ENCODE measurements at regions not wholly inside any gene's neighbourhood (a gene's known extent, or its start where the extent isn't known, plus 50 kb on each side); places are given as distances from the start of the nearest gene placed in this dataset.

GRCh38 chr7:54817152-54817551 lies 58.1 kb upstream of the SEC61G start:
- ChIA-PET CTCF (no interaction called here), POLR2A (no interaction called here)
- in situ Hi-C loops (cut with HindIII; ENCODE audit: low pct_unique_long_range_greater_than_20kb, low sequenced_read_pairs), result no loop called here
- H3K4me3 ChIP-seq (ENCODE audit: low read depth in 2 of 2, low read length in 2 of 2), result no peak overlapping the region
- ATAC-seq, result no peak
- H3K27me3 ChIP-seq (ENCODE audit: control insufficient read depth, insufficient read depth, low read length), result no peaks in the 10 kb centered on the region
- no peak for DNase-seq (ENCODE audit: low read depth, low spot score)
- BruUV-seq (replicated peaks), result no TSS peak
- intact Hi-C loops (cut with micrococcal nuclease; ENCODE audit: unreplicated experiment), result no loop called here
- TF ChIP-seq POLR2AphosphoS5 (IDR thresholded peaks at IDR 0.05; ENCODE audit: low read depth, low read length) (no peak), CTCF (IDR thresholded peaks at IDR 0.05) (no peak), REST (IDR thresholded peaks at IDR 0.05; ENCODE audit: insufficient read depth in 1 of 2, low read depth in 2 of 2, low read length in 1 of 2) (no peak), SIN3A (IDR thresholded peaks at IDR 0.05; ENCODE audit: borderline replicate concordance, insufficient read depth, low read depth, low read length) (no peak), TCF7L2 (IDR thresholded peaks at IDR 0.05; ENCODE audit: low read depth, low read length) (no peak)
- no peaks in the 10 kb centered on the region for H3K9me3 ChIP-seq (ENCODE audit: control insufficient read depth, insufficient read depth, low read depth, low read length)
- H3K36me3 ChIP-seq (ENCODE audit: control insufficient read depth, insufficient read depth, low read length), result no peaks in the 10 kb centered on the region
- H3K27ac ChIP-seq (ENCODE audit: low read length), result no peak overlapping the region
- H3K4me1 ChIP-seq (ENCODE audit: control insufficient read depth, insufficient read depth, low read length), result no peaks in the 10 kb centered on the region

- intact Hi-C loops (cut with micrococcal nuclease; ENCODE audit: unreplicated experiment), result no loop called here
- TF ChIP-seq POLR2AphosphoS5 (IDR thresholded peaks at IDR 0.05; ENCODE audit: low read depth, low read length) (no peak), TCF7L2 (IDR thresholded peaks at IDR 0.05; ENCODE audit: low read depth, low read length) (no peak), REST (IDR thresholded peaks at IDR 0.05; ENCODE audit: insufficient read depth in 1 of 2, low read depth in 2 of 2, low read length in 1 of 2) (no peak), CTCF (IDR thresholded peaks at IDR 0.05) (no peak), SIN3A (IDR thresholded peaks at IDR 0.05; ENCODE audit: borderline replicate concordance, insufficient read depth, low read depth, low read length) (no peak)
- BruUV-seq (replicated peaks), result no TSS peak
- DNase-seq (ENCODE audit: low read depth, low spot score) (no peak), ATAC-seq (no peak)
- H3K4me1 ChIP-seq (ENCODE audit: control insufficient read depth, insufficient read depth, low read length), result no peaks in the 10 kb centered on the region
- in situ Hi-C loops (cut with HindIII; ENCODE audit: low pct_unique_long_range_greater_than_20kb, low sequenced_read_pairs), result no loop called here
- no peaks in the 10 kb centered on the region for H3K9me3 ChIP-seq (ENCODE audit: control insufficient read depth, insufficient read depth, low read depth, low read length)
- no peaks in the 10 kb centered on the region for H3K27me3 ChIP-seq (ENCODE audit: control insufficient read depth, insufficient read depth, low read length)
- no peak overlapping the region for H3K4me3 ChIP-seq (ENCODE audit: low read depth in 2 of 2, low read length in 2 of 2)
- H3K36me3 ChIP-seq (ENCODE audit: control insufficient read depth, insufficient read depth, low read length), result no peaks in the 10 kb centered on the region
- CTCF ChIA-PET, result interaction anchor here (0.6 kb wide), 1 partner anchor 136 kb away, joined by 4 read pairs; no protein-coding TSS in a partner anchor
- H3K27ac ChIP-seq (ENCODE audit: low read length), result no peak overlapping the region
- POLR2A ChIA-PET, result no interaction called here
Measured at GRCh38 chr7:54823776-54824175, 64.8 kb upstream of the SEC61G start.

Measured in Panc1 (cell line).